HG03039 (cell line): ENCODE measurements at regions not wholly inside any gene's neighbourhood (a gene's known extent, or its start where the extent isn't known, plus 50 kb on each side); places are given as distances from the start of the nearest gene placed in this dataset.

Experiments used
- ATAC-seq: cut with Tn5 transposase; IDR thresholded peaks from one replicate; pipeline ENCODE4 v1.9.1; 2021; ENCODE audit warnings: mild to moderate bottlenecking, moderate library complexity; ENCODE audit not compliant: unreplicated experiment

- no peak for ATAC-seq
These were observed 101.9 kb downstream of the EFNB1 start for GRCh38 chrX:68930542-68931317.

GRCh38 chrX:68929332-68930150 is 100.7 kb downstream of the EFNB1 start:
- no peak for ATAC-seq

- ATAC-seq, result no peak
These were observed 99.6 kb downstream of the EFNB1 start for GRCh38 chrX:68928401-68928800.

GRCh38 chrX:68927178-68927577 is 98.4 kb downstream of the EFNB1 start:
- ATAC-seq, result no peak

GRCh38 chrX:68923147-68923546 is 94.3 kb downstream of the EFNB1 start:
- ATAC-seq, result no peak

DNA sequence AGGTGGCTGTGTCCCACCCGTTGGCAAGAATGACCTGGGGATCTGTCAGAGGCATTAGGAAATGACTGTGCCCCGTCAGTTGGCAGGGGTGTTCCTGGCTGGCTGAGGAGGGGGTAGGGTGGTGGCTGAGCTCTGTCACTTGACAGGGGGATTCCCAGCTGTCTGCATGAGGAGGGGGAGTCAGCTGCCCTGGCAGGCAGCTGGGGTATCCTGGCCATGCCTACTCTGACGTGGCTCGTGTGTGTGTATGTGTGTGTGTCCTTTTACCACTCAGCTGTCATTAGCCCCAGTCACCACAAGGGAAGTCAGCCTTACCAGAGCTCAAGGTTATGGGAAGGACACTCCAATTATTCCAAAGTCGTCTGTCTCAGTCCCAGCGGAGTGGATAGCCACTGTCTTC is 93.2 kb downstream of the EFNB1 start:
- no peak for ATAC-seq

GRCh38 chrX:68920561-68920960 is 91.7 kb downstream of the EFNB1 start:
- no peak for ATAC-seq

DNA sequence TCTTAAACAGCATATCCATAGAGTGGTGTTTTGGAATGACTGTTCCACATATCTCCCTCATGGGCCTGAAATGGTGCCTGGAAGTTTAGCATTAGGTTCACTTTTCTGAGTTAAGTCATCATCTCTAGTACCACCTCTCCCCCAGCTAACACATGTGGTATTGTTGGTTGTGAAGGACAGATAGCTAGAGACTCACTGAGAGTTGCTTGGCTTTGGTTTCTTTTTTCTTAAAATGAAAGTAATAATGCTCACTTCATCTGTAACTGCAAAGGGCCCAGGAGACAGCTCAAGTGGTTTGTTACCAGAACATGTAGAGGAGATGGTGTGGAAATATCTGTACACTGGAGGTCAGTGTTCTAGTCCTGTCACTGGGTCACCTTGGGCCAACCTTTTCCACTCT is 90.9 kb downstream of the EFNB1 start:
- no peak for ATAC-seq

GRCh38 chrX:68918202-68918601 is 89.4 kb downstream of the EFNB1 start:
- ATAC-seq, result no peak

DNA sequence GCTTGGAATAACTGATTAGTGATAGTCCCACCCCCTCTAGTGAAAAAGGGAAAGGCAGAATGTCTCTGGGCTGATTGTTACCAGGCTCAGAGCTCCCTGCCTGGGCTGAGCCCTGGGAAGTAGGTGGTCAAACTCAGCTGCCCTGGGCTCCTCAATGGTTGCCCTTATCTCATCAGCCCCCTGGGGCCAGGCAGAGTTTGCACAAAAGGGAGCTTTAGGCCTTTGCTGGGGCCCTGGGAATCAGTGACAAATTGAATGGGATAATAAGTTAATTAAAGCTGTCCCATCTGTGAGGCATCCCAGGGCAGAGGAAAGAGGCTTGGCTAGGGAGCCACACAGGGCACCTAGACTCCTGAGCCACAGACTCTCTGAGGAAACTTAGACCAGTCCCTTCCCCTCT is 89.0 kb downstream of the EFNB1 start:
- ATAC-seq, result no peak

GRCh38 chrX:68916891-68917290 is 88.1 kb downstream of the EFNB1 start:
- ATAC-seq, result no peak

DNA sequence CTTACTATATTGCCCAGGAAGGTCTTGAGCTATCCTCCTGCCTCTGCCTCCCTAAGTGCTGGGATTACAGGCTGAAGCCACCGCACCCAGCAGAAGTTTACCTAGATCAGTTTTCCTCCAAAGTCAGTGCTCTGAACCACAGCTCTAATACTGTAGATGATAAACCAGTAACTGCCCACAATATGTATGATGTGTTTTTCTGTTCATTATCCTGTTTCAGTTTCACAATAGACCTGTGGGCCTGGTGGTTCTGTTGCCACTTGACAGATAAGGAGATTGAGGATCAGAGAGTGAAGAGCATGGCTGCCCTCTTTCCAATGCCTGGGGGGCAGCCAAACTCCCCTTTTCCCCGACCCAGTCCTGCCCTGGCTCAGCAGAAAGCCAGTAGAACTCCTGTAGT is 87.0 kb downstream of the EFNB1 start:
- no peak for ATAC-seq

DNA sequence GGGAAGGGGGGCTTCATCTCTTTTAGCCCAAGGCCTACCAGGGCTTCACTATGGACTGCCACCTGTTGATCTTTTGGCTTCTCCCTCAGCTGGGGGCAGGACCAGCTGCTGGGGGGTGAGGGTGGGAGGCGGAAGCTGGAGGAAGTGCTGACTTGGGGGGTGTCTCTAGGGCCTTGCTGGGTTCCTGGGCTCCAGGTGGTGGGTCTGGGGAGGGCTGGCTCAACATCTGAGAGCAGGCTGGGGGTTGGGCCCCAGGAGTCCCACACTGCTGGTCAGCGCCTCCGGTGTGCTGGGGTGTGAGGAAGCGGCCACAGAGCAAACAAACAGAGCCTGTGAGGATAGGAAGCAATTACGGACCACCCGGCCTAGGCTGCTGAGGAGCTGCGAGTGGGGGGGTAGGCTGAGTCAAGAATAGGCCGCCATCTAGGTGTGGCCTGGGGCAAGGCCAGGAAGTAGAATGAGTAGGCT is 85.7 kb downstream of the EFNB1 start:
- ATAC-seq, result no peak

GRCh38 chrX:68913249-68913547 is 84.4 kb downstream of the EFNB1 start:
- no peak for ATAC-seq

DNA sequence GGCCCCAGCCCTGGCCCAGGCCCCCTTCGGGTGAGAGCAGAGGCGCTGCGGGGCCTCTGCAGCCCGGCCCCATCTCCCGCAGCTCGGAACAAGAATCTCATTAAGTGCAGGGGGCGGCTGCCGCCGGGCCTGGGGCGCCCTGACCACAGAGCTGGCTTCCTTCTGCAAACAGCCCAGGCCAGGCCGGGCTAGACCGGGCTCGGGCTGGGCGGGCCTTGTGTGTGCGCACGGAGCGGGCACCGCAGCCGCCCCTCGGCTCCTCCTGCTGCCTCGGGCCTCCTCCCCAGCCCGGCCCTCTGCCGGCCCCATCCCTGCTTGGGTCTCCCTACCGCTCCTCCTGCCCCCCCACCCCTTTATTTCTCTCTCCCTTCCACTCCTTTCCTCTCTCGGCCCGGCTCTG is 83.3 kb downstream of the EFNB1 start:
- no peak for ATAC-seq

- no peak for ATAC-seq
These were observed 82.1 kb downstream of the EFNB1 start for GRCh38 chrX:68910731-68911428.

GRCh38 chrX:68909945-68910344 is 81.1 kb downstream of the EFNB1 start:
- no peak for ATAC-seq

DNA sequence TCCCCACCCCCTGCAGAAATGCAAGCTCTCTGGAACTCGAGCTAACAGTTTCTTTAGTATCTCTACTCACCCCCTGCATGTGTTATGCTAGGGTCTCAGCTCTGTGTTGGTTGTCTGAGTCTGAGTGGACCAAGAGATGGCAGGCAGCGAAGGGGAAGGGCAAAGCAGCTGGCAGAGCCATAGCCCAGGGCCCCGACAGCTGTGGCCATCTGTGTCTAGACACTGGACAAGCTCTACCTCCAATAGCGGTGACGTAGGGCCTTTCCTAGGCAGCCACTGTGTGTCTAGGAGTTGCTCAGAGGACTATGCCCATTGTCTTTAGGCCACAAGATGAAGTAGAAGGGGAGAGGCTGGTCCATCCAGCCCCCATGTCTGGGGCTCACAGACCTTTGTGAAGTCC is 79.2 kb downstream of the EFNB1 start:
- no peak for ATAC-seq

GRCh38 chrX:68902706-68903504 is 74.1 kb downstream of the EFNB1 start:
- ATAC-seq, result no peak

- no peak for ATAC-seq
These were observed 72.7 kb downstream of the EFNB1 start for GRCh38 chrX:68901519-68901918.

- ATAC-seq, result no peak
These were observed 69.8 kb downstream of the EFNB1 start for GRCh38 chrX:68898598-68898997.
